ENCODE measurements at regions not wholly inside any gene's neighbourhood (a gene's known extent, or its start where the extent isn't known, plus 50 kb on each side); places are given as distances from the start of the nearest gene placed in this dataset.

DNA sequence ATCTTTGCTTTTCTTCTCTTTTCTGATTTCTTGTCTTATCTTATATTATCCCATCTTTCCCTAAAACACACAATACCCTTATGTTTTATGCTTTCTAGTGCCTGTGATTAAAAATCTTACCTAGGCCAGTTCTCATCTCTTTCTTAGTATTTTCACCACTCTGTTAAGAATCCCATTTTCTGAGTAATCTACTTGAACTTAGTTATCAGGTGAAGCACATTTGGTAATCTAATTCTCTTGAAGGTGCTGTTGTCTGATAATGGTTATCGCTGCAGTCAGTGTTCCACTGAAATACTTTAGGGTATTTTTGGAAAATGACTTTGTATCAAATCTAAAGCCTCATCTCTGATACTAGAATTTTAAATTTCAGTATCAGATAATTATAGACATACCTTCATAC lies 192.5 kb upstream of the MAN1A1 start:
- H2BK12ac ChIP-seq (ENCODE audit: low read depth, low read length), result no peak overlapping the region
- TF ChIP-seq POLR2A (IDR thresholded peaks at IDR 0.05; ENCODE audit: control extremely low read depth in 1 of 2, low read depth in 2 of 2, low read length in 2 of 2) (no peak), YY1 (IDR thresholded peaks at IDR 0.05; ENCODE audit: low read depth, low read length) (no peak), GABPA (IDR thresholded peaks at IDR 0.05; ENCODE audit: borderline replicate concordance, insufficient read depth, low read length) (no peak), SIRT6 (IDR thresholded peaks at IDR 0.05; ENCODE audit: low read length) (no peak), CHD2 (IDR thresholded peaks at IDR 0.05; ENCODE audit: low read length) (no peak), FOSL1 (IDR thresholded peaks at IDR 0.05; ENCODE audit: insufficient read depth, low read depth, low read length) (no peak), HDAC6 (IDR thresholded peaks at IDR 0.05; ENCODE audit: low read depth, low read length) (no peak), PHF8 (conservative IDR thresholded peaks at IDR 0.05; ENCODE audit: low read depth, low read length) (no peak), TAF1 (IDR thresholded peaks at IDR 0.05; ENCODE audit: low read depth, low read length) (no peak), JUND (IDR thresholded peaks at IDR 0.05; ENCODE audit: low read length) (no peak), ASH2L (IDR thresholded peaks at IDR 0.05; ENCODE audit: low read length) (no peak), TCF12 (IDR thresholded peaks at IDR 0.05; ENCODE audit: low read depth, low read length) (no peak), POLR2AphosphoS5 (IDR thresholded peaks at IDR 0.05; ENCODE audit: low read depth, low read length) (no peak)
- no peak overlapping the region for H2BK15ac ChIP-seq (ENCODE audit: low read length)
- no peaks in the 10 kb centered on the region for H3K36me3 ChIP-seq (ENCODE audit: control insufficient read depth in 2 of 4, insufficient read depth in 4 of 4, low read length in 3 of 4)
- no peaks in the 10 kb centered on the region for H3K27me3 ChIP-seq (replicated peaks in 1 of 4; ENCODE audit: control insufficient read depth in 3 of 4, extremely low read depth in 1 of 4, insufficient read depth in 3 of 4, low read length in 3 of 4)
- H3K56ac ChIP-seq (replicated peaks; ENCODE audit: insufficient read length, low read depth, low read length), result no peak overlapping the region
- no peak overlapping the region for H2AK5ac ChIP-seq (ENCODE audit: low read depth, low read length)
- H3K79me2 ChIP-seq (ENCODE audit: control insufficient read depth in 1 of 2, insufficient read depth in 2 of 2, low read length in 2 of 2), result no peaks in the 10 kb centered on the region
- no peaks in the 10 kb centered on the region for H3K79me1 ChIP-seq (ENCODE audit: low read depth, low read length)
- H2BK120ac ChIP-seq (replicated peaks; ENCODE audit: low read depth, low read length), result no peak overlapping the region
- H3K4me3 ChIP-seq (ENCODE audit: extremely low read depth in 1 of 4, insufficient read depth in 2 of 4, low read depth in 3 of 4, low read length in 4 of 4), result no peak overlapping the region
- FAIRE-seq, result no peak
- no peak overlapping the region for H3K9ac ChIP-seq (replicated peaks in 1 of 4; ENCODE audit: extremely low read depth in 1 of 4, low read depth in 3 of 4, low read length in 3 of 4)
- 95% methylated on average over 1 of the region's 1 CpG; no CpG with 5 or more reads in 1 of the 2 experiments for WGBS, 2 experiments (ENCODE audit: extremely low coverage in 1 of 2, insufficient coverage in 1 of 2, insufficient read length in 1 of 2, insufficient replicate concordance in 2 of 2, low coverage in 1 of 2, low lambda C conversion rate in 2 of 2, missing lambda C conversion rate in 1 of 2)
- H4K8ac ChIP-seq (ENCODE audit: extremely low read depth, insufficient read depth, low read length), result no peak overlapping the region
- H3K4me2 ChIP-seq (ENCODE audit: insufficient read depth in 1 of 2, low read depth in 2 of 2, low read length in 2 of 2), result no peak overlapping the region
- no peak overlapping the region for H2BK20ac ChIP-seq (ENCODE audit: low read length)
- no peaks in the 10 kb centered on the region for H3K23me2 ChIP-seq (ENCODE audit: low read depth, low read length)
- no peak overlapping the region for H4K5ac ChIP-seq (ENCODE audit: insufficient read length, low read depth, low read length)
- no peak for DNase-seq (ENCODE audit: low read depth in 1 of 2, low spot score in 2 of 2)
- no peak overlapping the region for H3K14ac ChIP-seq (ENCODE audit: insufficient read length)
- H3K4ac ChIP-seq (replicated peaks; ENCODE audit: insufficient read length, low read depth, low read length), result no peak overlapping the region
- no peak overlapping the region for H3K23ac ChIP-seq (ENCODE audit: insufficient read length)
- ChIA-PET POLR2A (ENCODE audit: partially characterized antibody) (no interaction called here), CTCF (ENCODE audit: partially characterized antibody) (no interaction called here)
- H4K91ac ChIP-seq (replicated peaks; ENCODE audit: insufficient read length, low read length), result no peak overlapping the region
- H4K20me1 ChIP-seq (replicated peaks in 1 of 2; ENCODE audit: control insufficient read depth in 1 of 2, insufficient read depth in 2 of 2, low read length in 2 of 2), result no peaks in the 10 kb centered on the region
- peaks cover 0 to under 1% (median 0%) of the 10 kb centered on the region in 4 experiments; a peak in 2 of 7 replicates for H3K4me1 ChIP-seq (replicated peaks in 1 of 4; ENCODE audit: control insufficient read depth in 3 of 4, insufficient read depth in 4 of 4, low read length in 3 of 4)
- H3K9me3 ChIP-seq (ENCODE audit: insufficient read depth in 2 of 2, low read depth in 1 of 2, low read length in 1 of 2), result no peaks in the 10 kb centered on the region
- H3K27ac ChIP-seq (ENCODE audit: low read depth, low read length), result no peak overlapping the region
- H3K18ac ChIP-seq (ENCODE audit: extremely low read depth, low read length), result no peak overlapping the region
- no peak overlapping the region for H2BK5ac ChIP-seq (ENCODE audit: low read depth, low read length)
- H2AFZ ChIP-seq (ENCODE audit: low read length), result no peak overlapping the region
